K562 (cell line): ENCODE measurements at regions not wholly inside any gene's neighbourhood (a gene's known extent, or its start where the extent isn't known, plus 50 kb on each side); places are given as distances from the start of the nearest gene placed in this dataset.

Experiments used
- ATAC-seq: fragments of 200-7000 bp; cut with Tn5 transposase; 3 replicates; pipeline ENCODE4 v1.9.1; 2020; ENCODE audit warnings: moderate library complexity
- BruUV-seq: library from RNA; stranded (reverse); fragments of 400-500 nt; replicated peaks from 2 replicates; lab custom pipeline; 2021; lab: Mats Ljungman, UMichigan
- CTCF ChIA-PET: fragments of 300-600 bp; formaldehyde crosslinking; extraction: SDS; loops from one replicate; lab custom pipeline; 2021; ENCODE audit warnings: low intra/inter-chr PET ratio; lab: Yijun Ruan, JAX
- POLR2A ChIA-PET: fragments of 300-600, 350-650 bp; sonication (Branson Sonifier 250); formaldehyde crosslinking; extraction: SDS; loops from one replicate; lab custom pipeline; 2021; ENCODE audit warnings: antibody characterized with exemption, inconsistent platforms; lab: Yijun Ruan, JAX
- DNase-seq, 4 experiments: peaks; one replicate each; pipeline versions ENCODE4 v3.0.0 to v3.0.0-alpha.2; 2011 to 2018; ENCODE audit warnings: low spot score in 3 of 4, mixed read lengths in 3 of 4; ENCODE audit errors: extremely low read depth in 1 of 4
- FAIRE-seq: peaks from 2 replicates; lab custom pipeline; 2011; peaks lifted over from hg19 to GRCh38; lab: Jason Lieb, UNC
- H2AFZ ChIP-seq: 2 replicates; pipeline ENCODE4 v1.6.0; 2011; ENCODE audit warnings: low read depth, low read length, control low read depth, inconsistent platforms
- H3K27ac ChIP-seq: fragments of 200-600 bp; 3 replicates; pipeline ENCODE4 v1.8.0; 2011; ENCODE audit warnings: low read depth, mild to moderate bottlenecking, control low read depth, inconsistent platforms, low read length, moderate library complexity, mixed read lengths; ENCODE audit errors: extremely low read depth
- H3K27me3 ChIP-seq, 2 experiments: fragments of 300-600 bp in 1 of 2; 2 replicates in 1 of 2; 3 replicates in 1 of 2; pipeline versions ENCODE4 v1.6.0 to v1.8.0; 2011; ENCODE audit warnings: inconsistent platforms in 2 of 2, low read length in 2 of 2, mild to moderate bottlenecking in 1 of 2, mixed read lengths in 1 of 2, moderate library complexity in 1 of 2; ENCODE audit not compliant: control insufficient read depth in 2 of 2, insufficient read depth in 2 of 2
- H3K36me3 ChIP-seq: fragments of 300-600 bp; 3 replicates; pipeline ENCODE4 v1.8.0; 2011; ENCODE audit warnings: mild to moderate bottlenecking, low read length, inconsistent platforms; ENCODE audit not compliant: control insufficient read depth, insufficient read depth
- H3K4me1 ChIP-seq, 2 experiments: fragments of 200-600 bp in 1 of 2; replicated peaks in 1 of 2; 2 replicates in 1 of 2; 3 replicates in 1 of 2; pipeline versions ENCODE4 v1.5.1 to v1.8.0; 2011; ENCODE audit warnings: inconsistent platforms in 2 of 2, low read length in 2 of 2, mild to moderate bottlenecking in 1 of 2, mixed read lengths in 1 of 2, moderate library complexity in 1 of 2; ENCODE audit not compliant: control insufficient read depth in 2 of 2, insufficient read depth in 2 of 2
- H3K4me2 ChIP-seq: 2 replicates; pipeline ENCODE4 v1.6.1; 2011; ENCODE audit warnings: low read length, control low read depth, inconsistent platforms, mixed read lengths; ENCODE audit not compliant: insufficient read depth
- H3K4me3 ChIP-seq: fragments of 200-600 bp; sonication (generic), shearing (Covaris generic); 2 replicates; pipeline ENCODE4 v1.5.1; 2016; ENCODE audit warnings: control low read depth, inconsistent platforms
- H3K79me2 ChIP-seq: fragments of 200-600 bp; 3 replicates; pipeline ENCODE4 v1.8.0; 2011; ENCODE audit warnings: low read length, inconsistent platforms; ENCODE audit not compliant: control insufficient read depth, insufficient read depth
- H3K9ac ChIP-seq, 2 experiments: 2 replicates each; pipeline versions ENCODE4 v1.6.0 to v1.6.1; 2011; ENCODE audit warnings: low read depth in 2 of 2, low read length in 2 of 2, control low read depth in 1 of 2, inconsistent platforms in 1 of 2, mild to moderate bottlenecking in 1 of 2, mixed read lengths in 1 of 2; ENCODE audit not compliant: insufficient read depth in 1 of 2
- H3K9me1 ChIP-seq: one replicate; pipeline ENCODE4 v1.6.0; 2011; ENCODE audit warnings: inconsistent platforms, mild to moderate bottlenecking, low read length, moderate library complexity; ENCODE audit not compliant: control insufficient read depth, insufficient read depth
- H3K9me3 ChIP-seq: replicated peaks from 2 replicates; pipeline ENCODE4 v1.5.1; 2011; ENCODE audit warnings: low read depth, low read length, inconsistent platforms; ENCODE audit not compliant: control insufficient read depth, insufficient read depth
- H4K20me1 ChIP-seq: replicated peaks from 2 replicates; pipeline ENCODE4 v1.6.1; 2011; ENCODE audit warnings: low read length, inconsistent platforms, mixed read lengths; ENCODE audit not compliant: control insufficient read depth, insufficient read depth
- CBX8 ChIP-seq: fragments of 200-600 bp; sonication (generic); IDR thresholded peaks from 2 replicates; pipeline ENCODE4 v1.6.1; 2012; ENCODE audit warnings: borderline replicate concordance, mixed run types, low read depth, mild to moderate bottlenecking, moderate library complexity, mixed read lengths, low read length, control low read depth, inconsistent platforms; ENCODE audit not compliant: poor library complexity, severe bottlenecking; ENCODE audit errors: extremely low read depth
- GATAD2A ChIP-seq: fragments of 450-650 bp; IDR thresholded peaks from 2 replicates; pipeline ENCODE4 v1.6.1; 2017
- MTA3 ChIP-seq: fragments of 450-650 bp; formaldehyde crosslinking; IDR thresholded peaks from 2 replicates; pipeline ENCODE4 v1.6.1; 2017; ENCODE audit warnings: mild to moderate bottlenecking, borderline replicate concordance
- PATZ1 ChIP-seq: fragments of 250-450 bp; sonication (Bioruptor Pico); IDR thresholded peaks from 2 replicates; pipeline ENCODE4 v1.5.0; 2020; ENCODE audit warnings: mild to moderate bottlenecking, borderline replicate concordance
- RBM17 ChIP-seq: fragments of 200-400 bp; formaldehyde crosslinking; IDR thresholded peaks from 2 replicates; pipeline ENCODE4 v1.6.1; 2017; ENCODE audit warnings: low read depth, mild to moderate bottlenecking, low read length, borderline replicate concordance
- SNRNP70 ChIP-seq: fragments of 200-400 bp; formaldehyde crosslinking; optimal IDR thresholded peaks from 2 replicates; pipeline ENCODE3; 2017; ENCODE audit warnings: low read depth, low read length
- TAF7 ChIP-seq: fragments of 450-650 bp; IDR thresholded peaks from 2 replicates; pipeline ENCODE4 v1.6.1; 2016; ENCODE audit warnings: missing genetic modification characterization, missing compliant biosample characterization
- TCF15 ChIP-seq: fragments of 250-450 bp; sonication (Bioruptor Pico); IDR thresholded peaks from 2 replicates; pipeline ENCODE4 v1.8.0; 2022; ENCODE audit warnings: moderate library complexity, mild to moderate bottlenecking, inconsistent platforms
- ZKSCAN3 ChIP-seq: fragments of 250-450 bp; sonication (Bioruptor Pico); IDR thresholded peaks from 2 replicates; pipeline ENCODE4 v1.4.0; 2020
- WGBS: fragments of 100-300 bp; shearing (Covaris generic); methylation state at CpG from one replicate; pipeline ENCODE4 v1.1.6; 2016; ENCODE audit warnings: low coverage, mixed read lengths; ENCODE audit not compliant: insufficient coverage; ENCODE audit errors: missing lambda C conversion rate; 5-methylcytosine and 5-hydroxymethylcytosine counted together
- in situ Hi-C: fragments of 300-500 bp; cut with MboI; formaldehyde crosslinking; loops from 4 replicates; pipeline ENCODE4 v1.15.0; 2018; ENCODE audit warnings: inconsistent platforms, mixed read lengths
- intact Hi-C: fragments of 100-400 bp; cut with micrococcal nuclease; formaldehyde crosslinking; loops from 2 replicates; pipeline ENCODE4 v1.14.2; 2022
- TF ChIP-seq, protein P1 (sequence below), 2 experiments: IDR thresholded peaks; 2 replicates each; pipeline ENCODE4 v1.6.1; 2012; ENCODE audit warnings: improper control_type of control experiment in 2 of 2, low read depth in 2 of 2, low read length in 2 of 2, borderline replicate concordance in 1 of 2
- TF ChIP-seq, protein P2 (sequence below): fragments of 450-650 bp; formaldehyde crosslinking; IDR thresholded peaks from 2 replicates; pipeline ENCODE4 v1.4.0; 2022; ENCODE audit warnings: missing genetic modification characterization
- TF ChIP-seq, protein P3 (sequence below): sonication (generic); formaldehyde crosslinking; IDR thresholded peaks from 2 replicates; pipeline ENCODE4 v1.8.1; 2023; ENCODE audit warnings: mild to moderate bottlenecking, missing genetic modification reagents
- TF ChIP-seq, protein P4 (sequence below): fragments of 250-450 bp; sonication (Bioruptor Pico); IDR thresholded peaks from 2 replicates; pipeline ENCODE4 v1.8.0; 2021; ENCODE audit warnings: borderline replicate concordance, mild to moderate bottlenecking, moderate library complexity; ENCODE audit not compliant: poor library complexity, severe bottlenecking

- DNase-seq (no peak), FAIRE-seq (no peak), ATAC-seq (no peak)
- WGBS: 0% methylated on average over 6 of the region's 7 CpGs
- H3K27ac ChIP-seq: no peak overlapping the region
- H3K4me1 ChIP-seq: no peaks in the 10 kb centered on the region
- no peaks in the 10 kb centered on the region for H3K79me2 ChIP-seq
- no peaks in the 10 kb centered on the region for H3K9me3 ChIP-seq
- no peaks in the 10 kb centered on the region for H3K9me1 ChIP-seq
- no peaks in the 10 kb centered on the region for H4K20me1 ChIP-seq
- intact Hi-C loops (no loop called here), in situ Hi-C loops (no loop called here)
- H3K4me2 ChIP-seq: no peak overlapping the region
- no peak overlapping the region for H3K9ac ChIP-seq
- H3K36me3 ChIP-seq: no peaks in the 10 kb centered on the region
- no TSS peak for BruUV-seq
- ChIA-PET POLR2A (no interaction called here), CTCF (no interaction called here)
- no peak overlapping the region for H3K4me3 ChIP-seq
- H2AFZ ChIP-seq: no peak overlapping the region
- H3K27me3 ChIP-seq: no peaks in the 10 kb centered on the region
- TF ChIP-seq PATZ1 (CRISPR knock-in tag) (no peak), GATAD2A (no peak), CBX8 (no peak), TCF15 (no peak), SNRNP70 (no peak), MTA3 (no peak), TAF7 (tag) (no peak), RBM17 (no peak), ZKSCAN3 (no peak)
- TF ChIP-seq, protein P1, sequence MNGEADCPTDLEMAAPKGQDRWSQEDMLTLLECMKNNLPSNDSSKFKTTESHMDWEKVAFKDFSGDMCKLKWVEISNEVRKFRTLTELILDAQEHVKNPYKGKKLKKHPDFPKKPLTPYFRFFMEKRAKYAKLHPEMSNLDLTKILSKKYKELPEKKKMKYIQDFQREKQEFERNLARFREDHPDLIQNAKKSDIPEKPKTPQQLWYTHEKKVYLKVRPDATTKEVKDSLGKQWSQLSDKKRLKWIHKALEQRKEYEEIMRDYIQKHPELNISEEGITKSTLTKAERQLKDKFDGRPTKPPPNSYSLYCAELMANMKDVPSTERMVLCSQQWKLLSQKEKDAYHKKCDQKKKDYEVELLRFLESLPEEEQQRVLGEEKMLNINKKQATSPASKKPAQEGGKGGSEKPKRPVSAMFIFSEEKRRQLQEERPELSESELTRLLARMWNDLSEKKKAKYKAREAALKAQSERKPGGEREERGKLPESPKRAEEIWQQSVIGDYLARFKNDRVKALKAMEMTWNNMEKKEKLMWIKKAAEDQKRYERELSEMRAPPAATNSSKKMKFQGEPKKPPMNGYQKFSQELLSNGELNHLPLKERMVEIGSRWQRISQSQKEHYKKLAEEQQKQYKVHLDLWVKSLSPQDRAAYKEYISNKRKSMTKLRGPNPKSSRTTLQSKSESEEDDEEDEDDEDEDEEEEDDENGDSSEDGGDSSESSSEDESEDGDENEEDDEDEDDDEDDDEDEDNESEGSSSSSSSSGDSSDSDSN (IDR thresholded peaks at IDR 0.05; ENCODE audit: borderline replicate concordance in 1 of 2, low read depth in 2 of 2, low read length in 2 of 2): no peak
- TF ChIP-seq, protein P2, sequence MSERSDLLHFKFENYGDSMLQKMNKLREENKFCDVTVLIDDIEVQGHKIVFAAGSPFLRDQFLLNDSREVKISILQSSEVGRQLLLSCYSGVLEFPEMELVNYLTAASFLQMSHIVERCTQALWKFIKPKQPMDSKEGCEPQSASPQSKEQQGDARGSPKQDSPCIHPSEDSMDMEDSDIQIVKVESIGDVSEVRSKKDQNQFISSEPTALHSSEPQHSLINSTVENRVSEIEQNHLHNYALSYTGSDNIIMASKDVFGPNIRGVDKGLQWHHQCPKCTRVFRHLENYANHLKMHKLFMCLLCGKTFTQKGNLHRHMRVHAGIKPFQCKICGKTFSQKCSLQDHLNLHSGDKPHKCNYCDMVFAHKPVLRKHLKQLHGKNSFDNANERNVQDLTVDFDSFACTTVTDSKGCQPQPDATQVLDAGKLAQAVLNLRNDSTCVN: no peak
- TF ChIP-seq, protein P3, sequence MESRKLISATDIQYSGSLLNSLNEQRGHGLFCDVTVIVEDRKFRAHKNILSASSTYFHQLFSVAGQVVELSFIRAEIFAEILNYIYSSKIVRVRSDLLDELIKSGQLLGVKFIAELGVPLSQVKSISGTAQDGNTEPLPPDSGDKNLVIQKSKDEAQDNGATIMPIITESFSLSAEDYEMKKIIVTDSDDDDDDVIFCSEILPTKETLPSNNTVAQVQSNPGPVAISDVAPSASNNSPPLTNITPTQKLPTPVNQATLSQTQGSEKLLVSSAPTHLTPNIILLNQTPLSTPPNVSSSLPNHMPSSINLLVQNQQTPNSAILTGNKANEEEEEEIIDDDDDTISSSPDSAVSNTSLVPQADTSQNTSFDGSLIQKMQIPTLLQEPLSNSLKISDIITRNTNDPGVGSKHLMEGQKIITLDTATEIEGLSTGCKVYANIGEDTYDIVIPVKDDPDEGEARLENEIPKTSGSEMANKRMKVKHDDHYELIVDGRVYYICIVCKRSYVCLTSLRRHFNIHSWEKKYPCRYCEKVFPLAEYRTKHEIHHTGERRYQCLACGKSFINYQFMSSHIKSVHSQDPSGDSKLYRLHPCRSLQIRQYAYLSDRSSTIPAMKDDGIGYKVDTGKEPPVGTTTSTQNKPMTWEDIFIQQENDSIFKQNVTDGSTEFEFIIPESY: no peak
- TF ChIP-seq, protein P4, sequence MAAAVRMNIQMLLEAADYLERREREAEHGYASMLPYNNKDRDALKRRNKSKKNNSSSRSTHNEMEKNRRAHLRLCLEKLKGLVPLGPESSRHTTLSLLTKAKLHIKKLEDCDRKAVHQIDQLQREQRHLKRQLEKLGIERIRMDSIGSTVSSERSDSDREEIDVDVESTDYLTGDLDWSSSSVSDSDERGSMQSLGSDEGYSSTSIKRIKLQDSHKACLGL: no peak
These were observed 696.3 kb downstream of the PCDH7 start for GRCh38 chr4:31416498-31416897.
